OCI-LY1 (cell line): ENCODE measurements at regions not wholly inside any gene's neighbourhood (a gene's known extent, or its start where the extent isn't known, plus 50 kb on each side); places are given as distances from the start of the nearest gene placed in this dataset.

Experiments used
- CTCF ChIP-seq: fragments of 200-600 bp; sonication (generic), shearing (Covaris generic); IDR thresholded peaks from 2 replicates; pipeline ENCODE4 v1.5.1; 2017; ENCODE audit warnings: mild to moderate bottlenecking, antibody characterized with exemption, low read length, moderate library complexity, mixed read lengths
- EZH2 ChIP-seq: fragments of 200-600 bp; sonication (generic), shearing (Covaris generic); IDR thresholded peaks from 2 replicates; pipeline ENCODE4 v1.8.0; 2017; ENCODE audit warnings: borderline replicate concordance, mixed run types, mild to moderate bottlenecking, antibody characterized with exemption, low read length, moderate library complexity, mixed read lengths

DNA sequence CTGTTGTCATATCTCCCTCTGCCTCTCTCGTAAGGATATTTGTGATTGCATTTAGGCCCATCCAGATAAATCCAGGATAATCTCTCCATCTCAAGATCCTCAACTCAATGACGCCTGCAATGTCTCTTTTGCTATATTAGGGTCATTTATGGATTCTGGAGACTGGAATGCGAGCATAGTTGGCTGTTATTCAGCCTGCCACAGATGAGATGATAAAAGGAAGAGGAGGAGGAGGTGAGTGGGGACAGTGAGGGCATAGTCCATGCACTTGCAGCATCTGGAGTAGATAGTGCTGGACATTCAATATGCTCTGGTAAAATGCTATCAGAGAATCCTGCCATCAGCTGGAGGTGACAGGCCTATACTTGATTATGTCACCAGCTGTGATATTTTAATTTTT is 131.6 kb upstream of the CACNA1E start:
- TF ChIP-seq CTCF (no peak), EZH2 (no peak)
